Smooth muscle cell (in vitro differentiated cells): ENCODE measurements at regions not wholly inside any gene's neighbourhood (a gene's known extent, or its start where the extent isn't known, plus 50 kb on each side); places are given as distances from the start of the nearest gene placed in this dataset.

ENCODE experiments used
- DNase-seq: peaks from one replicate; lab custom pipeline; 2025; ENCODE audit not compliant: unreplicated experiment; lab: John Stamatoyannopoulos, UW
- H2AFZ ChIP-seq: fragments of 200-600 bp; sonication (generic); 2 replicates; pipeline ENCODE4 v1.6.0; 2016; ENCODE audit warnings: antibody characterized with exemption, low read depth, mild to moderate bottlenecking
- H3F3A ChIP-seq: fragments of 200-600 bp; sonication (generic); 2 replicates; pipeline ENCODE4 v1.6.0; 2017; ENCODE audit warnings: antibody characterized with exemption, low read depth
- H3K27ac ChIP-seq: fragments of 200-600 bp; sonication (generic); 2 replicates; pipeline ENCODE4 v1.5.1; 2016; ENCODE audit warnings: low read depth, mild to moderate bottlenecking
- H3K27me3 ChIP-seq: fragments of 200-600 bp; sonication (generic); 2 replicates; pipeline ENCODE4 v1.6.1; 2016; ENCODE audit warnings: low read depth, mild to moderate bottlenecking
- H3K36me3 ChIP-seq: fragments of 200-600 bp; sonication (generic); 2 replicates; pipeline ENCODE4 v1.5.1; 2016; ENCODE audit warnings: low read depth
- H3K4me1 ChIP-seq: fragments of 200-600 bp; sonication (generic); 2 replicates; pipeline ENCODE4 v1.5.1; 2016; ENCODE audit warnings: low read depth
- H3K4me2 ChIP-seq: fragments of 200-600 bp; sonication (generic); 2 replicates; pipeline ENCODE4 v1.6.0; 2016; ENCODE audit warnings: mild to moderate bottlenecking
- H3K4me3 ChIP-seq: fragments of 200-600 bp; sonication (generic); 2 replicates; pipeline ENCODE4 v1.5.1; 2016; ENCODE audit warnings: mild to moderate bottlenecking
- H3K79me2 ChIP-seq: fragments of 200-600 bp; sonication (generic); 2 replicates; pipeline ENCODE4 v1.6.0; 2016; ENCODE audit warnings: low read depth, mild to moderate bottlenecking
- H3K9ac ChIP-seq: fragments of 200-600 bp; sonication (generic); 2 replicates; pipeline ENCODE4 v1.6.0; 2016; ENCODE audit warnings: low read depth
- H3K9me3 ChIP-seq: fragments of 200-600 bp; sonication (generic); replicated peaks from 2 replicates; pipeline ENCODE4 v1.5.1; 2016; ENCODE audit warnings: low read depth
- H4K20me1 ChIP-seq: fragments of 200-600 bp; sonication (generic); 2 replicates; pipeline ENCODE4 v1.6.0; 2016; ENCODE audit warnings: low read depth
- WGBS: methylation state at CpG from one replicate; pipeline ENCODE4 v1.1.7; 2016; ENCODE audit warnings: low lambda C conversion rate; 5-methylcytosine and 5-hydroxymethylcytosine counted together
- TF ChIP-seq, protein P1 (sequence below): fragments of 200-600 bp; sonication (generic); IDR thresholded peaks from 2 replicates; pipeline ENCODE4 v1.5.1; 2017; ENCODE audit warnings: borderline replicate concordance, mild to moderate bottlenecking, antibody characterized with exemption; ENCODE audit not compliant: insufficient read depth, poor library complexity, severe bottlenecking

DNA sequence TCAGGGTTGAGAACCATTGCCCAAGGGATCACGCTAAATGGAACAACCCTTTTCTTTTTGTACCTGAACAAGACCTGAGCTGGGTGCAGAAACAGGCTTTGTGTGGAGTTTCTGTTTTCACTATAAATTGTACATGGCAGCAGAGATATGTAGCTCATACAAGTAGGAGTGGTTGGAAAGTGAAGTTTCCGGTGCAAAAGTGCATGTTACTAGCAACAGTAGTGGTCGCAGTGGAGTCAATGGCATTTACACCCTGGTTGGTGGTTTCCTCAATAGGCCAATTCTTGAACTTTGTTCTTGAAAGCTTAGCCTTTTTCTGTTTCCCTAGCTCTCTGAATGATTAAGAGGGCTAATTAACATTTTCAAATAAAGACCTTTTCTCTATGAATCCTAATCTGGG lies 170.7 kb downstream of the NEBL start:
- Histone ChIP-seq H3K9ac (no peak overlapping the region), H3K36me3 (peaks cover 4% of the 10 kb centered on the region), H4K20me1 (no peaks in the 10 kb centered on the region), H3K4me3 (no peak overlapping the region), H3K4me2 (no peak overlapping the region), H3K27ac (no peak overlapping the region), H2AFZ (no peak overlapping the region), H3K27me3 (no peaks in the 10 kb centered on the region), H3F3A (no peaks in the 10 kb centered on the region), H3K79me2 (no peaks in the 10 kb centered on the region), H3K9me3 (no peaks in the 10 kb centered on the region), H3K4me1 (no peaks in the 10 kb centered on the region)
- no peak for DNase-seq
- 88% methylated on average over 3 of the region's 3 CpGs for WGBS
- TF ChIP-seq, protein P1, sequence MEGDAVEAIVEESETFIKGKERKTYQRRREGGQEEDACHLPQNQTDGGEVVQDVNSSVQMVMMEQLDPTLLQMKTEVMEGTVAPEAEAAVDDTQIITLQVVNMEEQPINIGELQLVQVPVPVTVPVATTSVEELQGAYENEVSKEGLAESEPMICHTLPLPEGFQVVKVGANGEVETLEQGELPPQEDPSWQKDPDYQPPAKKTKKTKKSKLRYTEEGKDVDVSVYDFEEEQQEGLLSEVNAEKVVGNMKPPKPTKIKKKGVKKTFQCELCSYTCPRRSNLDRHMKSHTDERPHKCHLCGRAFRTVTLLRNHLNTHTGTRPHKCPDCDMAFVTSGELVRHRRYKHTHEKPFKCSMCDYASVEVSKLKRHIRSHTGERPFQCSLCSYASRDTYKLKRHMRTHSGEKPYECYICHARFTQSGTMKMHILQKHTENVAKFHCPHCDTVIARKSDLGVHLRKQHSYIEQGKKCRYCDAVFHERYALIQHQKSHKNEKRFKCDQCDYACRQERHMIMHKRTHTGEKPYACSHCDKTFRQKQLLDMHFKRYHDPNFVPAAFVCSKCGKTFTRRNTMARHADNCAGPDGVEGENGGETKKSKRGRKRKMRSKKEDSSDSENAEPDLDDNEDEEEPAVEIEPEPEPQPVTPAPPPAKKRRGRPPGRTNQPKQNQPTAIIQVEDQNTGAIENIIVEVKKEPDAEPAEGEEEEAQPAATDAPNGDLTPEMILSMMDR = no peak

DNA sequence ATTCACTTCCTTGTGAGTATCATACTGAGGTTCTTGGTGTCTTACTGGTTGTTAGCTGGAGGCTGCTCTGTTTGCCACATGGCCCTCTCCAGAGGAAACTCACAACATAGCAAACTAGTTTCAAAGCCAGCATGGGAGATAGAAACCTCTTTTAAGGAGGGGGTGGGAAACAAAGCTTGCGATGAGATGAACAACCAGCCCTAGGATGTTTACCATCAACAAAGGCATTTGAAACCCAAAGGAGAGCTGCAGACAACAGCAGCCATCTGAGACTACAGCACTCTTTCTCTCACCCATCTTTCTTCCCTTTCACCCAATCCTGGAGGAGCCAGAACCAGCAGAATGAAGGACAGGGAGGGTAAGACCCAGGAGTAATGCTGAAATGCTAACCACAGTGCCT lies 182.1 kb downstream of the NEBL start:
- Histone ChIP-seq H3K9ac (no peak overlapping the region), H3K27me3 (no peaks in the 10 kb centered on the region), H3K4me2 (peak overlapping the region; percentile 52), H3F3A (no peaks in the 10 kb centered on the region), H2AFZ (peak overlapping the region; percentile 67), H3K9me3 (no peaks in the 10 kb centered on the region), H3K4me1 (peaks cover 2% of the 10 kb centered on the region), H4K20me1 (no peaks in the 10 kb centered on the region), H3K4me3 (no peak overlapping the region), H3K27ac (no peak overlapping the region), H3K79me2 (no peaks in the 10 kb centered on the region), H3K36me3 (no peaks in the 10 kb centered on the region)
- WGBS = 75% methylated on average over 1 of the region's 1 CpG
- no peak for DNase-seq
- TF ChIP-seq, protein P1 = no peak

DNA sequence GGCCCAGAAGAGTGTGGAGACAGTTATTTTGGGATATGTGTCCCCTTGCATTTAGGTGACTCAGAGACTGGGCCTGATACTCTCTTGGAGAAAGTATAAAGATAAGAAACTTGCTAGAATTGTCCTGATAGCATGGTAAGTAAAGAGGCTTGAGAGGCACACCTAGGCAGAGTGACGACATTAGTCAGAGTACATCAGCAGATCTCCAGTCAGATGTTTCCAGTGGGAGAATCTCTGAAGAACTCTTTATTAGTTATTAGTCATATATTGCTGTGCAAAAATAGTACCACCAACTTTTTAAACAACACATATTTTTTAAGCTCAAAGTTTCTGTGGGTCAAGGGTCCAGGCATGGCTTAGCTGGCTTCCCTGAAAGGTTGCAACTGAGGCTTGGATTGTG lies 182.6 kb downstream of the NEBL start:
- peaks cover 2% of the 10 kb centered on the region for H3K4me1 ChIP-seq
- H3F3A ChIP-seq = no peaks in the 10 kb centered on the region
- H3K27me3 ChIP-seq = no peaks in the 10 kb centered on the region
- H3K9ac ChIP-seq = no peak overlapping the region
- H4K20me1 ChIP-seq = no peaks in the 10 kb centered on the region
- no peaks in the 10 kb centered on the region for H3K36me3 ChIP-seq
- TF ChIP-seq, protein P1 = no peak
- H3K4me3 ChIP-seq = no peak overlapping the region
- no peaks in the 10 kb centered on the region for H3K79me2 ChIP-seq
- no peak for DNase-seq
- 33% methylated on average over 1 of the region's 1 CpG for WGBS
- H2AFZ ChIP-seq = peak overlapping the region; percentile 67
- H3K9me3 ChIP-seq = no peaks in the 10 kb centered on the region
- no peak overlapping the region for H3K27ac ChIP-seq
- H3K4me2 ChIP-seq = peak overlapping the region; percentile 52

DNA sequence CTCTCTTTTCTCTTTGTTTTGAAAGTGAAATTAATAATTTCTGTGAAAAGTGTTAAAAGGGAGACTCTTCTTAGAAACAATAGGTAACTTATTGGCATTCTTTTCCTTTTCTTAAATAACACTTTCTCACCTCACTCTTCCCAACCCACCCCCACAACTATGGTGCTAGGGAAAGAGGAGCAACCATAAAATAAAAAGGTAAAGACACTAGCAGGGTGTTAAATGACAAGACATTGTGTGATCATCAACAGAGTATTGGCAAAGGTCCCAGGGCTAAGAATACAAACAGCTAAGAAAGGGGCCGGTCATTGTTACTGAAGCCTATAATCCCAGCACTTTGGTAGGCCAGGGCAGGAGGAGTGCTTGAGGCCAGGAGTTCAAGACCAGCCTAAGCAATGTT lies 183.7 kb downstream of the NEBL start:
- H3K27me3 ChIP-seq = no peaks in the 10 kb centered on the region
- no peaks in the 10 kb centered on the region for H3K79me2 ChIP-seq
- no peak overlapping the region for H3K27ac ChIP-seq
- no peak overlapping the region for H2AFZ ChIP-seq
- 93% methylated on average over 1 of the region's 1 CpG for whole genome bisulfite sequencing
- no peak overlapping the region for H3K9ac ChIP-seq
- no peaks in the 10 kb centered on the region for H3F3A ChIP-seq
- no peaks in the 10 kb centered on the region for H3K9me3 ChIP-seq
- H3K36me3 ChIP-seq = no peaks in the 10 kb centered on the region
- H3K4me2 ChIP-seq = no peak overlapping the region
- no peak for DNase-seq
- H4K20me1 ChIP-seq = no peaks in the 10 kb centered on the region
- H3K4me1 ChIP-seq = peaks cover 2% of the 10 kb centered on the region
- TF ChIP-seq, protein P1 = no peak
- H3K4me3 ChIP-seq = no peak overlapping the region
